GM18508 (cell line): ENCODE measurements at regions not wholly inside any gene's neighbourhood (a gene's known extent, or its start where the extent isn't known, plus 50 kb on each side); places are given as distances from the start of the nearest gene placed in this dataset.

ENCODE experiments used
- ATAC-seq: cut with Tn5 transposase; IDR thresholded peaks from one replicate; pipeline ENCODE4 v1.9.1; 2021; ENCODE audit warnings: moderate number of reproducible peaks; ENCODE audit not compliant: insufficient read depth, unreplicated experiment

- ATAC-seq, result no peak
These were observed 97.6 kb downstream of the TM2D1 start for GRCh38 chr1:61627365-61627764.

- ATAC-seq, result no peak
These were observed 98.1 kb downstream of the TM2D1 start for GRCh38 chr1:61626816-61627215.

GRCh38 chr1:61623852-61624251, 101.1 kb downstream of the TM2D1 start:
- no peak for ATAC-seq

- no peak for ATAC-seq
These were observed 104.4 kb downstream of the TM2D1 start for GRCh38 chr1:61620536-61620935.

- ATAC-seq, result no peak
These were observed 106.2 kb downstream of the TM2D1 start for GRCh38 chr1:61618755-61619154.

- ATAC-seq, result no peak
These were observed 106.7 kb downstream of the TM2D1 start for GRCh38 chr1:61618193-61618592.

- ATAC-seq, result no peak
These were observed 108.1 kb downstream of the TM2D1 start for GRCh38 chr1:61616830-61617229.

GRCh38 chr1:61612602-61613001, 112.3 kb downstream of the TM2D1 start:
- no peak for ATAC-seq

- ATAC-seq, result no peak
These were observed 115.9 kb downstream of the TM2D1 start for GRCh38 chr1:61609040-61609439.

- no peak for ATAC-seq
These were observed 117.5 kb downstream of the TM2D1 start for GRCh38 chr1:61607448-61607847.

GRCh38 chr1:61606448-61607312, 118.3 kb downstream of the TM2D1 start:
- ATAC-seq, result no peak

GRCh38 chr1:61605607-61606321, 119.2 kb downstream of the TM2D1 start:
- ATAC-seq, result no peak

- ATAC-seq, result no peak
These were observed 120.3 kb downstream of the TM2D1 start for GRCh38 chr1:61604684-61605083.

- no peak for ATAC-seq
These were observed 120.7 kb downstream of the TM2D1 start for GRCh38 chr1:61604261-61604660.

- ATAC-seq, result no peak
These were observed 122.3 kb downstream of the TM2D1 start for GRCh38 chr1:61602663-61603062.

- ATAC-seq, result no peak
These were observed 127.3 kb downstream of the TM2D1 start for GRCh38 chr1:61597601-61598000.

GRCh38 chr1:61593331-61593730, 131.6 kb downstream of the TM2D1 start:
- ATAC-seq, result no peak

GRCh38 chr1:61591351-61591750, 133.6 kb downstream of the TM2D1 start:
- no peak for ATAC-seq

- ATAC-seq, result no peak
These were observed 135.9 kb downstream of the TM2D1 start for GRCh38 chr1:61588736-61589672.

GRCh38 chr1:61585714-61586113, 139.2 kb downstream of the TM2D1 start:
- ATAC-seq, result no peak

- no peak for ATAC-seq
These were observed 141.2 kb downstream of the TM2D1 start for GRCh38 chr1:61583703-61584102.
